ENCODE measurements at regions not wholly inside any gene's neighbourhood (a gene's known extent, or its start where the extent isn't known, plus 50 kb on each side); places are given as distances from the start of the nearest gene placed in this dataset.
A peak's percentile ranks its signal among the peaks of the same experiment; 100 is the strongest.

DNA sequence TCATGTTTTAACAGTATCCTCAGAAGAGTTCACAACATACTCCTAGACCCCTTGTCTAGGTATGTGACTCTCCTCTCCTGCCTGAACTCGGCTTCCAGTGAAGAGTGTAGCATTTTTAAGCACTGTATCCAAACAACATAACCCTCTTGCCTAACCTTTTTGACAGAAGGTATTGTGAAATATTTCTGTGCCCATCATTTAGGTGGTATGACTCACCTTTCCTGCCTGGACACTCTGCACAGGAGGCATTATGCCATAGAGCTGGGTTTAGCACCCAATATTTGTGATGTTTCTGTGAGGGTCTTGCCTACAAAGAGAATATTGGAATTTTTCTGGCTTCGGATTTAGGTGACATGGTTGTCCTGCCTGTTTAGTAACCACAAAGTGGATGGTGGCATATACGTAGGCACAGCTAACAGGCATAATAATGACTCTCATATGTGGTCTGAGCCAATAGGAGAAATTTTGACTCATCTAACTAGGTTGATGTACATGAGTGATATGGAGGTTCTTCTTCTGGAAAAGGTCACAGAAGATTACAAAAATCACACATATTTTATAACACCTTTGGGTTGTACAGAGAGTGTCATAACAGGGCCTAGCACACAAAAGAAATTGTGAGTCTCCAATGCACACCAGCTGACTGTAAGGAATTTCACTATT lies 1001.0 kb upstream of the TSPY4 start:
- WGBS, 2 donors, result 73% methylated on average over 3 of the region's 3 CpGs; no CpG with 5 or more reads in 1 of the 2 donors
- H3K4me3 ChIP-seq, result no peak overlapping the region
- no peak for TF ChIP-seq POLR2A (IDR thresholded peaks at IDR 0.05)
- TF ChIP-seq, protein P1, sequence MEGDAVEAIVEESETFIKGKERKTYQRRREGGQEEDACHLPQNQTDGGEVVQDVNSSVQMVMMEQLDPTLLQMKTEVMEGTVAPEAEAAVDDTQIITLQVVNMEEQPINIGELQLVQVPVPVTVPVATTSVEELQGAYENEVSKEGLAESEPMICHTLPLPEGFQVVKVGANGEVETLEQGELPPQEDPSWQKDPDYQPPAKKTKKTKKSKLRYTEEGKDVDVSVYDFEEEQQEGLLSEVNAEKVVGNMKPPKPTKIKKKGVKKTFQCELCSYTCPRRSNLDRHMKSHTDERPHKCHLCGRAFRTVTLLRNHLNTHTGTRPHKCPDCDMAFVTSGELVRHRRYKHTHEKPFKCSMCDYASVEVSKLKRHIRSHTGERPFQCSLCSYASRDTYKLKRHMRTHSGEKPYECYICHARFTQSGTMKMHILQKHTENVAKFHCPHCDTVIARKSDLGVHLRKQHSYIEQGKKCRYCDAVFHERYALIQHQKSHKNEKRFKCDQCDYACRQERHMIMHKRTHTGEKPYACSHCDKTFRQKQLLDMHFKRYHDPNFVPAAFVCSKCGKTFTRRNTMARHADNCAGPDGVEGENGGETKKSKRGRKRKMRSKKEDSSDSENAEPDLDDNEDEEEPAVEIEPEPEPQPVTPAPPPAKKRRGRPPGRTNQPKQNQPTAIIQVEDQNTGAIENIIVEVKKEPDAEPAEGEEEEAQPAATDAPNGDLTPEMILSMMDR (IDR thresholded peaks at IDR 0.05), result no peak
- TF ChIP-seq EP300 (IDR thresholded peaks at IDR 0.05), result no peak
- H3K27me3 ChIP-seq, result no peaks in the 10 kb centered on the region
- H3K4me1 ChIP-seq, result no peaks in the 10 kb centered on the region
- DNase-seq (ENCODE audit: low spot score in 2 of 2), result no peak
- no peaks in the 10 kb centered on the region for H3K36me3 ChIP-seq
- no peak overlapping the region for H3K27ac ChIP-seq
- H3K9me3 ChIP-seq, result no peaks in the 10 kb centered on the region

- DNase-seq (ENCODE audit: low spot score in 2 of 2), result no peak
- Histone ChIP-seq H3K27me3 (no peaks in the 10 kb centered on the region), H3K4me1 (no peaks in the 10 kb centered on the region), H3K27ac (no peak overlapping the region), H3K4me3 (no peak overlapping the region), H3K9me3 (no peaks in the 10 kb centered on the region), H3K36me3 (no peaks in the 10 kb centered on the region)
- WGBS, 2 donors, result 75% methylated on average over 2 of the region's 2 CpGs; no CpG with 5 or more reads in 1 of the 2 donors
- TF ChIP-seq, protein P1 (IDR thresholded peaks at IDR 0.05), result no peak
- no peak for TF ChIP-seq POLR2A (IDR thresholded peaks at IDR 0.05)
- TF ChIP-seq EP300 (IDR thresholded peaks at IDR 0.05), result no peak
These were observed 996.3 kb upstream of the TSPY4 start for GRCh38 chrY:8341000-8341399.

- Histone ChIP-seq H3K27ac (no peak overlapping the region), H3K4me1 (no peaks in the 10 kb centered on the region), H3K36me3 (no peaks in the 10 kb centered on the region), H3K4me3 (no peak overlapping the region), H3K9me3 (no peaks in the 10 kb centered on the region), H3K27me3 (no peaks in the 10 kb centered on the region)
- 76% methylated on average over 2 of the region's 2 CpGs; no CpG with 5 or more reads in 1 of the 2 donors for WGBS, 2 donors
- DNase-seq (ENCODE audit: low spot score in 2 of 2), result peak in 1 of 2 donors; percentile 11
- TF ChIP-seq EP300 (IDR thresholded peaks at IDR 0.05) (no peak), POLR2A (IDR thresholded peaks at IDR 0.05) (no peak)
- TF ChIP-seq, protein P1 (IDR thresholded peaks at IDR 0.05), result no peak
These were observed 995.1 kb upstream of the TSPY4 start for GRCh38 chrY:8342173-8342572.

GRCh38 chrY:8351241-8351640 lies 986.0 kb upstream of the TSPY4 start:
- no peak overlapping the region for H3K4me3 ChIP-seq
- no peak overlapping the region for H3K27ac ChIP-seq
- H3K4me1 ChIP-seq, result no peaks in the 10 kb centered on the region
- no peak for DNase-seq (ENCODE audit: low spot score in 2 of 2)
- 71% methylated on average over 1 of the region's 1 CpG; no CpG with 5 or more reads in 1 of the 2 donors for WGBS, 2 donors
- TF ChIP-seq, protein P1 (IDR thresholded peaks at IDR 0.05), result no peak
- no peak for TF ChIP-seq POLR2A (IDR thresholded peaks at IDR 0.05)
- TF ChIP-seq EP300 (IDR thresholded peaks at IDR 0.05), result no peak
- H3K36me3 ChIP-seq, result no peaks in the 10 kb centered on the region
- no peaks in the 10 kb centered on the region for H3K9me3 ChIP-seq
- H3K27me3 ChIP-seq, result no peaks in the 10 kb centered on the region

DNA sequence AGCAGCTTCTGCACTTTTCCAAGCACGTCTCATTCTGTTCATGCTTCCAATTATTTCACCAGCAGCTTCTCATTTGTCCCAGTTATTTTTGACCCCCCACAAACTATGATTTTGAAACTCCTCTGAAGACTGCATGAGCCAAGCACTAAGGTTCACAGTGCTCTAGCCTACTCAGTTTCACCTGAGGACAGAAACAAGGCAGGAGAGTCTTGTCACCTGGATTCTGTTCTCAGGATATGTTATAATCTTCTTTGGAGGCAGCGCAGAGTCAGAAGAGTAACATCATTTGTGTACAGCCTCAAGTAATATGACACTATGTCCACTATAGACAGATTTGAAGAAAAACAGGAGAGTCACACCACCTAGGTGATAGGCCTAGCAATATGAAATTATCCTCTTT lies 985.1 kb upstream of the TSPY4 start:
- TF ChIP-seq POLR2A (IDR thresholded peaks at IDR 0.05) (no peak), EP300 (IDR thresholded peaks at IDR 0.05) (no peak)
- TF ChIP-seq, protein P1 (IDR thresholded peaks at IDR 0.05), result no peak
- Histone ChIP-seq H3K27me3 (no peaks in the 10 kb centered on the region), H3K4me3 (no peak overlapping the region), H3K27ac (no peak overlapping the region), H3K4me1 (no peaks in the 10 kb centered on the region), H3K36me3 (no peaks in the 10 kb centered on the region), H3K9me3 (no peaks in the 10 kb centered on the region)
- DNase-seq (ENCODE audit: low spot score in 2 of 2), result no peak
- WGBS, 2 donors, result 67% methylated on average over 2 of the region's 2 CpGs; no CpG with 5 or more reads in 1 of the 2 donors

Measured in tibial nerve (tissue), 4 donors.